LoVo (cell line): ENCODE measurements at regions not wholly inside any gene's neighbourhood (a gene's known extent, or its start where the extent isn't known, plus 50 kb on each side); places are given as distances from the start of the nearest gene placed in this dataset.
A peak's percentile ranks its signal among the peaks of the same experiment; 100 is the strongest.

ENCODE experiments used
- DNase-seq: peaks from one replicate; pipeline ENCODE4 v3.0.0-alpha.2; 2016; ENCODE audit warnings: low spot score

GRCh38 chr7:38086857-38087256 is 91.2 kb upstream of the STARD3NL start:
- no peak for DNase-seq

GRCh38 chr7:38102507-38102906 is 75.5 kb upstream of the STARD3NL start:
- DNase-seq = no peak

- peak; percentile 75 for DNase-seq
Observed at GRCh38 chr7:38105874-38106483, 72.1 kb upstream of the STARD3NL start.

DNA sequence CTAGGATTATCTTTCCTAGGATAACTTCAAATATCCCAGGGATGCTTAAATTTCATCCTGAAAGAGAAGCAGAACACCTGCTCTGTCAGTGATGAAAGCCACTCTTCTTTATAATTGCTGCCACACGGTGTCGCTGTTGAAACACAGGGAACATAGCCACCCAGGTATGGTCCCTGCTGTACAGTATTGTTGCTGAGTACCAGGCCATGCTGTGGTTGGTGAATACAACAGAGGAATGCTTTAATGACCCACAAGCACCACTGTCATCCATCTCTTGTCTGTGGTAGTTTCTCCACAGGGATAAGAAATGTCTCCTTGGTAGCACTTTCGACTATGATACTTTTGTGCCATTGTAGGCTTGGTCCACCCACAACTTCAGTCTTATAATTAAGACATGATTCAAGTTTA is 70.6 kb upstream of the STARD3NL start:
- DNase-seq = peak; percentile 66

DNA sequence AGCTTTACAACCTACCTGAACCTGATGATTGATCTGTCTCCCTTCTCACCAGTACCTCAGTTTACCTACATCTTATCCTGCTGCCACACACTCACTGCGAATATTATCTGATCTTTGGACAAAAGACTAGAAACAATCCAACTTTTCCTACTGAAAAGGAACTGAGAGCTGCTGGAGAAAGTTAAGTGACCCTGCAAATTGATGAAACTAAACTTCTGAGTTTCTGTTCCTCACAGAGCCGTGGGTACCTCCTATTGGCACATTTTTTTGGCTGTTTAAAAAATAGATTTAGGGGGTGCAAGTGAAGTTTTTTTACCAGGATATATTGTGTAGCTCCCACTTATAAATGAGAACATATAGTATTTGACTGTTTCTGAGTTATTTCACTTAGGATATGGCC is 66.0 kb upstream of the STARD3NL start:
- DNase-seq = no peak

DNA sequence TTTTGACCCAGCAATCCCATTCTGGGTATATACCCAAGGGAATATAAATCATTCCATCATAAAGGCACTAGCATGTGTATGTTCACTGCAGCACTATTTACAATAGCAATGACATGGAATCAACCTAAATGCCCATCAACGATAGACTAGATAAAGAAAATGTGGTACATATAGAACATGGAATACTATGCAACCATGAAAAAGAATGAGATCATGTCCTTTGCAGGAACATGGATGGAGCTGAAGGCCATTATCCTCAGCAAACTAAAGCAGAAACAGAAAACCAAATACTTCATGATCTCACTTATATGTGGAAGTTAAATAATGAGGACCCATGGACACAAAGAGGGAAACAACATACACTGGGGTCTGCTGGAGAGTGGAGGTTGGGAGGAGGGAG is 58.0 kb upstream of the STARD3NL start:
- no peak for DNase-seq

DNA sequence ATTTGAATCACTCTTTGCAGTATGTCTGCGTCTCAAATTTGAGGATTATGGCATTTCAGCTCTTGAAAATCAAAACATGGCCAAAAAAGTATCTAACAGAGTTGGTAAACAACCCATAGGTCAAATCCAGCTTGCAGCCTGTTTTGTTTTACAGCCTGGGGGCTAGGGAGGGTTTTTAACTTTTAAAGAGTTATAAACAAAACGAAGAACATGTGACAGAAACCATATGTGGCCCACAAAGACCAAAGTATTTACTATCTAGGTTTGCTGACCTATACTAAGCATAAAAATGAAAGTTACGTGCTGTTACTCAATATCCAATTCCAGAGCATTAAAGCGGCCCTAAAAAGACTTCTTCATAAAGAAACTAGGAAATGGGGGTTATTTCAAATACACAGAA is 55.5 kb upstream of the STARD3NL start:
- DNase-seq = no peak

DNA sequence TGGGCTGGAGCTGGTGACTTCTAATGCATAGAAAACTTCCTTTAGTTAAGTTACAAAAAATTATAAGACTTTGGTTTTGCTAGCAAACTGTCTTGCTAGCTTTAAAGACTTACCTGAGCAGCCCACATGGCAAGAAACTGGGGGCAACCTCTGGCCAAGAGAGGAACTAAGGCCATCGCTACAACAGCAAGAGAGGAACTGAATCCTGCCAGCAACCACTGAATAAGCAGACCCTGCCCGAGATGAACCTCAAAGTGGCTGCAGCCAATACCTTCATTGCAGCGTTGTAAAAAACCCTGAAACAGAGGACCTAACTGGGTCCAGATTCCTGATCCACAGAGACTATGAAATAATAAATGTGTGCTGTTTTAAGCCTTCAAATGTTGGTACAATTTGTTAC is 54.6 kb upstream of the STARD3NL start:
- DNase-seq = no peak

DNA sequence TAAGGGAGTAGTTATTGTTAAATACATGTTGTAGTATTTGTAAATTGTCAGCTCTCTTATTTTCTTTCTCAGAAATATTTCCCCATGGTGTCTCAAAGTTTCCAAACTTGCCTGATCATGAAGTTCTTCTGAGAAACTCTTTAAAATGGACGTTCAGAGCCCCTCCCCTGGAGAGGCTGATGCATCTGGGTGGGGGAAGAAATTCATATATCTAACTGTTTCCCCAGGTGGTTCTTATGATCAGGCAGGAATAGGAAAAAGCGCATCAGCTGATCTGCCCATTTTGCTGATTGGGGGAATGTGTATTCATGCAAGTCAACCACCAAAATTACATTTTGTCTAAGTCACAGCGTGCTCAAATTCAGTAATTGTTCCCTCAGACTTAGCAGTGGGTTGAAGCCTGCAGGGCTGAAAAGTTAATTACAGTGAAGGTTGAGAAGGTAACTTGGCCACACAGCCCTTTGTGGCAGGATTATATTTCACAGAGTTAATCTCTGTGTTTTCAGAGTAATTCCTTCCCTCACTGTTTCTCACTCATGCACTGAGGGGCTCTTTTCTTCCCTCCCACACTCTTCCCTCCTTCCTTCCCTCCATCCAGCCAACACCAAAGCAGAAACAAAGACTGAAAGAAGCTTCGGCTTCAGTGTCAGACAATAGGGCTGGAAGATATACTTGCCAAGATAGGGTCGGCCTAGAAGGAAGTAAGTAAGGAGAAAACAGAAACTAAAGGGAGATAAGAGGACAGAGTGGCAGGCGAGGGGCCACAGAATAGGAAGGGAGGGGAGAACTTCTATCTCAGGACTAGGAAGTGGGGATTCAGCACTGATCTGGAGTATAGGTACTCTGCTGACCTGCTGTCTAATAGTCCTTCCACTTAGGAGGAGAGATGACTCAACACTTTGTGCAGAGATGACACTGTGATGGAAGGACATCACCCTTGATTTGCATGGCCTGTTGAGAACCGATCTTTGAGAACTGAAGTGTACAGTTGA is 50.5 kb upstream of the STARD3NL start:
- no peak for DNase-seq
